Peyer's patch (tissue), 4 donors: ENCODE measurements at regions not wholly inside any gene's neighbourhood (a gene's known extent, or its start where the extent isn't known, plus 50 kb on each side); places are given as distances from the start of the nearest gene placed in this dataset.

Experiments
- DNase-seq, 3 donors: peaks; one replicate each; pipeline ENCODE4 v3.0.0-alpha.2; 2017 to 2019
- H3K27ac ChIP-seq, 4 donors: fragments of 200-600 bp; sonication (generic); one replicate each; pipeline ENCODE4 v1.5.1; 2016 to 2019
- H3K27me3 ChIP-seq, 2 donors: fragments of 200-600 bp; sonication (generic); one replicate each; pipeline ENCODE4 v1.5.1; 2019
- H3K36me3 ChIP-seq, 3 donors: fragments of 200-600 bp; sonication (generic); one replicate each; pipeline ENCODE4 v1.5.1; 2016 to 2019
- H3K4me1 ChIP-seq, 4 donors: fragments of 200-600 bp; sonication (generic); one replicate each; pipeline ENCODE4 v1.5.1; 2016 to 2019
- H3K4me3 ChIP-seq, 4 donors: fragments of 200-600 bp; sonication (generic); 1 replicate in 3 of 4; 2 replicates in 1 of 4; pipeline ENCODE4 v1.5.1; 2016 to 2019; ENCODE audit warnings: mild to moderate bottlenecking in 1 of 4
- H3K9me3 ChIP-seq, 4 donors: fragments of 200-600 bp; sonication (generic); one replicate each; pipeline ENCODE4 v1.5.1; 2016 to 2019; ENCODE audit warnings: mild to moderate bottlenecking in 1 of 4
- CTCF ChIP-seq, 6 experiments: fragments of 450-650 bp in 4 of 6; fragments of 200-600 bp in 2 of 6; sonication (generic) in 1 of 6; IDR thresholded peaks; one replicate each; pipeline ENCODE4 v1.5.1; 2017 to 2019; ENCODE audit warnings: antibody characterized with exemption in 6 of 6, mild to moderate bottlenecking in 3 of 6, moderate library complexity in 1 of 6
- POLR2A ChIP-seq, 2 donors: fragments of 450-650 bp; IDR thresholded peaks; one replicate each; pipeline ENCODE4 v1.5.1; 2017; ENCODE audit warnings: antibody characterized with exemption in 2 of 2, mild to moderate bottlenecking in 2 of 2, moderate library complexity in 2 of 2

- no peaks in the 10 kb centered on the region for H3K36me3 ChIP-seq
- H3K4me3 ChIP-seq: no peak overlapping the region
- H3K27me3 ChIP-seq: no peaks in the 10 kb centered on the region
- TF ChIP-seq POLR2A (IDR thresholded peaks at IDR 0.05) (no peak), CTCF (IDR thresholded peaks at IDR 0.05) (no peak)
- H3K27ac ChIP-seq: no peak overlapping the region
- DNase-seq: peak in 2 of 3 donors; percentile 31 to 35
- peaks cover 0 to 10% (median 0%) of the 10 kb centered on the region in 4 donors for H3K4me1 ChIP-seq
- H3K9me3 ChIP-seq: no peaks in the 10 kb centered on the region
Observed at GRCh38 chr5:135246923-135247795, 151.9 kb downstream of the MACROH2A1 start.

GRCh38 chr5:135246605-135246922 lies 152.5 kb downstream of the MACROH2A1 start:
- Histone ChIP-seq H3K4me1 (peaks cover 0 to 10% (median 0%) of the 10 kb centered on the region in 4 donors), H3K27ac (no peak overlapping the region), H3K36me3 (no peaks in the 10 kb centered on the region), H3K9me3 (no peaks in the 10 kb centered on the region), H3K27me3 (no peaks in the 10 kb centered on the region), H3K4me3 (no peak overlapping the region)
- TF ChIP-seq CTCF (IDR thresholded peaks at IDR 0.05) (no peak), POLR2A (IDR thresholded peaks at IDR 0.05) (no peak)
- peak in 1 of 3 donors; percentile 7 for DNase-seq

GRCh38 chr5:135245521-135246499 lies 153.2 kb downstream of the MACROH2A1 start:
- TF ChIP-seq CTCF (IDR thresholded peaks at IDR 0.05): no peak
- no peaks in the 10 kb centered on the region for H3K9me3 ChIP-seq
- H3K27me3 ChIP-seq: no peaks in the 10 kb centered on the region
- no peak overlapping the region for H3K27ac ChIP-seq
- no peak overlapping the region for H3K4me3 ChIP-seq
- H3K36me3 ChIP-seq: no peaks in the 10 kb centered on the region
- H3K4me1 ChIP-seq: peaks cover 0 to 10% (median 0%) of the 10 kb centered on the region in 4 donors
- DNase-seq: peak in 2 of 3 donors; percentile 15 to 23

- Histone ChIP-seq H3K9me3 (no peaks in the 10 kb centered on the region), H3K4me3 (no peak overlapping the region), H3K27me3 (no peaks in the 10 kb centered on the region), H3K4me1 (peaks cover 0 to 10% (median 0%) of the 10 kb centered on the region in 4 donors), H3K36me3 (no peaks in the 10 kb centered on the region), H3K27ac (peak overlapping the region in 1 of 4 donors; percentile 70)
- no peak for TF ChIP-seq CTCF (IDR thresholded peaks at IDR 0.05)
- TF ChIP-seq POLR2A (IDR thresholded peaks at IDR 0.05): no peak
- DNase-seq: peak in 2 of 3 donors; percentile 18 to 26
Observed at GRCh38 chr5:135244620-135245021, 154.4 kb downstream of the MACROH2A1 start.

- Histone ChIP-seq H3K27ac (peak overlapping the region in 2 of 4 donors; percentile 25 to 70), H3K9me3 (no peaks in the 10 kb centered on the region), H3K4me3 (no peak overlapping the region), H3K36me3 (no peaks in the 10 kb centered on the region), H3K27me3 (no peaks in the 10 kb centered on the region), H3K4me1 (peaks cover 0 to 13% (median 0%) of the 10 kb centered on the region in 4 donors)
- TF ChIP-seq POLR2A (IDR thresholded peaks at IDR 0.05): no peak
- no peak for TF ChIP-seq CTCF (IDR thresholded peaks at IDR 0.05)
- DNase-seq: peak in 2 of 3 donors; percentile 40 to 49
Observed at GRCh38 chr5:135243556-135244285, 155.3 kb downstream of the MACROH2A1 start.
